GM23338 (cell line): ENCODE measurements at regions not wholly inside any gene's neighbourhood (a gene's known extent, or its start where the extent isn't known, plus 50 kb on each side); places are given as distances from the start of the nearest gene placed in this dataset.

Source experiments
- ATAC-seq: fragments of 200-7000 bp; cut with Tn5 transposase; 3 replicates; pipeline ENCODE4 v1.9.1; 2020
- DNase-seq: peaks from one replicate; pipeline ENCODE4 v3.0.0-alpha.2; 2015; ENCODE audit warnings: low spot score
- H2AFZ ChIP-seq: fragments of 200-600 bp; sonication (generic); 2 replicates; pipeline ENCODE4 v1.8.0; 2016; ENCODE audit warnings: antibody characterized with exemption, mild to moderate bottlenecking, moderate library complexity
- H3F3A ChIP-seq: fragments of 200-600 bp; sonication (generic); replicated peaks from 2 replicates; pipeline ENCODE4 v1.8.0; 2017; ENCODE audit warnings: antibody characterized with exemption, mixed run types, low read depth
- H3K27ac ChIP-seq: fragments of 200-600 bp; sonication (generic); 2 replicates; pipeline ENCODE4 v1.6.1; 2016; ENCODE audit warnings: low read depth
- H3K27me3 ChIP-seq: fragments of 200-600 bp; sonication (generic); 2 replicates; pipeline ENCODE4 v1.8.0; 2016; ENCODE audit warnings: mild to moderate bottlenecking, mixed run types, moderate library complexity; ENCODE audit not compliant: insufficient read depth
- H3K36me3 ChIP-seq: fragments of 200-600 bp; sonication (generic); 2 replicates; pipeline ENCODE4 v1.8.0; 2016; ENCODE audit warnings: mild to moderate bottlenecking; ENCODE audit not compliant: insufficient read depth
- H3K4me1 ChIP-seq: fragments of 200-600 bp; sonication (generic); 2 replicates; pipeline ENCODE4 v1.8.0; 2016; ENCODE audit warnings: mild to moderate bottlenecking, moderate library complexity; ENCODE audit not compliant: insufficient read depth
- H3K4me2 ChIP-seq: fragments of 200-600 bp; sonication (generic); 2 replicates; pipeline ENCODE4 v1.7.1; 2017; ENCODE audit warnings: mixed run types
- H3K4me3 ChIP-seq: fragments of 200-600 bp; sonication (generic); 2 replicates; pipeline ENCODE4 v1.6.1; 2016; ENCODE audit warnings: mixed run types
- H3K79me2 ChIP-seq: fragments of 200-600 bp; sonication (generic); replicated peaks from 2 replicates; pipeline ENCODE4 v1.8.0; 2017; ENCODE audit warnings: mild to moderate bottlenecking; ENCODE audit not compliant: insufficient read depth
- H3K9me2 ChIP-seq: fragments of 200-600 bp; sonication (generic); 2 replicates; pipeline ENCODE4 v1.8.0; 2017; ENCODE audit not compliant: insufficient read depth
- H4K20me1 ChIP-seq: fragments of 200-600 bp; sonication (generic); replicated peaks from 2 replicates; pipeline ENCODE4 v1.8.0; 2017; ENCODE audit warnings: mild to moderate bottlenecking; ENCODE audit not compliant: insufficient read depth
- H3K27ac Mint-ChIP-seq: 2 replicates; pipeline ENCODE4 v1.8.0; 2020; ENCODE audit warnings: inconsistent platforms, mild to moderate bottlenecking, moderate library complexity, mixed read lengths
- H3K27me3 Mint-ChIP-seq: 3 replicates; pipeline ENCODE4 v1.8.0; 2022; ENCODE audit warnings: low read depth, mild to moderate bottlenecking, moderate library complexity, mixed read lengths, inconsistent platforms; ENCODE audit not compliant: insufficient read depth, poor library complexity
- H3K36me3 Mint-ChIP-seq: 3 replicates; pipeline ENCODE4 v1.8.0; 2021; ENCODE audit warnings: low read depth, mild to moderate bottlenecking, inconsistent platforms, moderate library complexity, mixed read lengths
- H3K4me1 Mint-ChIP-seq: 3 replicates; pipeline ENCODE4 v1.8.0; 2020; ENCODE audit warnings: mild to moderate bottlenecking, inconsistent platforms, mixed read lengths
- H3K4me3 Mint-ChIP-seq: 3 replicates; pipeline ENCODE4 v1.8.0; 2021; ENCODE audit warnings: moderate library complexity, mild to moderate bottlenecking, inconsistent platforms, mixed read lengths
- H3K9me3 Mint-ChIP-seq: 3 replicates; pipeline ENCODE4 v1.8.0; 2020; ENCODE audit warnings: moderate library complexity, mild to moderate bottlenecking, inconsistent platforms, mixed read lengths
- REST ChIP-seq: IDR thresholded peaks from one replicate; pipeline ENCODE4 v1.6.1; 2018; ENCODE audit warnings: antibody characterized with exemption; ENCODE audit not compliant: unreplicated experiment
- ZNF114 ChIP-seq: fragments of 250-450 bp; sonication (Bioruptor Pico); IDR thresholded peaks from 2 replicates; pipeline ENCODE4 v1.5.0; 2020; ENCODE audit warnings: mild to moderate bottlenecking, moderate library complexity
- TF ChIP-seq, protein P1 (sequence below): fragments of 250-450 bp; sonication (Bioruptor Pico); IDR thresholded peaks from 2 replicates; pipeline ENCODE4 v1.5.0; 2020; ENCODE audit warnings: mild to moderate bottlenecking, moderate library complexity
- TF ChIP-seq, protein P2 (sequence below): IDR thresholded peaks from 2 replicates; pipeline ENCODE4 v1.6.1; 2016; ENCODE audit warnings: antibody characterized with exemption

DNA sequence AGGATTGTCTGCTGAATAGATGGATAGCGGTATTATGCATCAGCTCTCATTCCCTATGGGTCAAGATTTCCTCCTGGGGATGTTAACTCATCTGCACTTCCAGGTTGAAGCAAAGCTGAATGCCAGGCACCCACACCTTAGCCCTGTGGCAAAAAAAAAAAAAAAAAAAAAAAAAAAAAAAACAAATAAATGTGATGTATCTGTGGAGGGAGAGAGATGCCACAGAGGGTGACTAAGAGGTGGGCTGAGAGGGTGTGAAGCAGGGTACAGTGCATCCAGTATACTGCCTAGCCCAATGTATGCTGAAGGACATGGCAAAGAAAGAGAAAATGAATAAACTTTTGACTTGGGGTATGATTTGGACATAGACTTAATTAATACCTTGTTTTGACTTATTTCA lies 91.4 kb downstream of the COPS8 start (continued):
- TF ChIP-seq, protein P1, sequence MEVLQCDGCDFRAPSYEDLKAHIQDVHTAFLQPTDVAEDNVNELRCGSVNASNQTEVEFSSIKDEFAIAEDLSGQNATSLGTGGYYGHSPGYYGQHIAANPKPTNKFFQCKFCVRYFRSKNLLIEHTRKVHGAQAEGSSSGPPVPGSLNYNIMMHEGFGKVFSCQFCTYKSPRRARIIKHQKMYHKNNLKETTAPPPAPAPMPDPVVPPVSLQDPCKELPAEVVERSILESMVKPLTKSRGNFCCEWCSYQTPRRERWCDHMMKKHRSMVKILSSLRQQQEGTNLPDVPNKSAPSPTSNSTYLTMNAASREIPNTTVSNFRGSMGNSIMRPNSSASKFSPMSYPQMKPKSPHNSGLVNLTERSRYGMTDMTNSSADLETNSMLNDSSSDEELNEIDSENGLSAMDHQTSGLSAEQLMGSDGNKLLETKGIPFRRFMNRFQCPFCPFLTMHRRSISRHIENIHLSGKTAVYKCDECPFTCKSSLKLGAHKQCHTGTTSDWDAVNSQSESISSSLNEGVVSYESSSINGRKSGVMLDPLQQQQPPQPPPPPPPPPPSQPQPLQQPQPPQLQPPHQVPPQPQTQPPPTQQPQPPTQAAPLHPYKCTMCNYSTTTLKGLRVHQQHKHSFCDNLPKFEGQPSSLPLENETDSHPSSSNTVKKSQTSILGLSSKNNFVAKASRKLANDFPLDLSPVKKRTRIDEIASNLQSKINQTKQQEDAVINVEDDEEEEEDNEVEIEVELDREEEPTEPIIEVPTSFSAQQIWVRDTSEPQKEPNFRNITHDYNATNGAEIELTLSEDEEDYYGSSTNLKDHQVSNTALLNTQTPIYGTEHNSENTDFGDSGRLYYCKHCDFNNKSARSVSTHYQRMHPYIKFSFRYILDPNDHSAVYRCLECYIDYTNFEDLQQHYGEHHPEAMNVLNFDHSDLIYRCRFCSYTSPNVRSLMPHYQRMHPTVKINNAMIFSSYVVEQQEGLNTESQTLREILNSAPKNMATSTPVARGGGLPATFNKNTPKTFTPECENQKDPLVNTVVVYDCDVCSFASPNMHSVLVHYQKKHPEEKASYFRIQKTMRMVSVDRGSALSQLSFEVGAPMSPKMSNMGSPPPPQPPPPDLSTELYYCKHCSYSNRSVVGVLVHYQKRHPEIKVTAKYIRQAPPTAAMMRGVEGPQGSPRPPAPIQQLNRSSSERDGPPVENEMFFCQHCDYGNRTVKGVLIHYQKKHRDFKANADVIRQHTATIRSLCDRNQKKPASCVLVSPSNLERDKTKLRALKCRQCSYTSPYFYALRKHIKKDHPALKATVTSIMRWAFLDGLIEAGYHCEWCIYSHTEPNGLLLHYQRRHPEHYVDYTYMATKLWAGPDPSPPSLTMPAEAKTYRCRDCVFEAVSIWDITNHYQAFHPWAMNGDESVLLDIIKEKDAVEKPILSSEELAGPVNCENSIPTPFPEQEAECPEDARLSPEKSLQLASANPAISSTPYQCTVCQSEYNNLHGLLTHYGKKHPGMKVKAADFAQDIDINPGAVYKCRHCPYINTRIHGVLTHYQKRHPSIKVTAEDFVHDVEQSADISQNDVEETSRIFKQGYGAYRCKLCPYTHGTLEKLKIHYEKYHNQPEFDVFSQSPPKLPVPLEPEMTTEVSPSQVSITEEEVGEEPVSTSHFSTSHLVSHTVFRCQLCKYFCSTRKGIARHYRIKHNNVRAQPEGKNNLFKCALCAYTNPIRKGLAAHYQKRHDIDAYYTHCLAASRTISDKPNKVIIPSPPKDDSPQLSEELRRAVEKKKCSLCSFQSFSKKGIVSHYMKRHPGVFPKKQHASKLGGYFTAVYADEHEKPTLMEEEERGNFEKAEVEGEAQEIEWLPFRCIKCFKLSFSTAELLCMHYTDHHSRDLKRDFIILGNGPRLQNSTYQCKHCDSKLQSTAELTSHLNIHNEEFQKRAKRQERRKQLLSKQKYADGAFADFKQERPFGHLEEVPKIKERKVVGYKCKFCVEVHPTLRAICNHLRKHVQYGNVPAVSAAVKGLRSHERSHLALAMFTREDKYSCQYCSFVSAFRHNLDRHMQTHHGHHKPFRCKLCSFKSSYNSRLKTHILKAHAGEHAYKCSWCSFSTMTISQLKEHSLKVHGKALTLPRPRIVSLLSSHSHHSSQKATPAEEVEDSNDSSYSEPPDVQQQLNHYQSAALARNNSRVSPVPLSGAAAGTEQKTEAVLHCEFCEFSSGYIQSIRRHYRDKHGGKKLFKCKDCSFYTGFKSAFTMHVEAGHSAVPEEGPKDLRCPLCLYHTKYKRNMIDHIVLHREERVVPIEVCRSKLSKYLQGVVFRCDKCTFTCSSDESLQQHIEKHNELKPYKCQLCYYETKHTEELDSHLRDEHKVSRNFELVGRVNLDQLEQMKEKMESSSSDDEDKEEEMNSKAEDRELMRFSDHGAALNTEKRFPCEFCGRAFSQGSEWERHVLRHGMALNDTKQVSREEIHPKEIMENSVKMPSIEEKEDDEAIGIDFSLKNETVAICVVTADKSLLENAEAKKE (CRISPR knock-in tag) = no peak
- TF ChIP-seq, protein P2, sequence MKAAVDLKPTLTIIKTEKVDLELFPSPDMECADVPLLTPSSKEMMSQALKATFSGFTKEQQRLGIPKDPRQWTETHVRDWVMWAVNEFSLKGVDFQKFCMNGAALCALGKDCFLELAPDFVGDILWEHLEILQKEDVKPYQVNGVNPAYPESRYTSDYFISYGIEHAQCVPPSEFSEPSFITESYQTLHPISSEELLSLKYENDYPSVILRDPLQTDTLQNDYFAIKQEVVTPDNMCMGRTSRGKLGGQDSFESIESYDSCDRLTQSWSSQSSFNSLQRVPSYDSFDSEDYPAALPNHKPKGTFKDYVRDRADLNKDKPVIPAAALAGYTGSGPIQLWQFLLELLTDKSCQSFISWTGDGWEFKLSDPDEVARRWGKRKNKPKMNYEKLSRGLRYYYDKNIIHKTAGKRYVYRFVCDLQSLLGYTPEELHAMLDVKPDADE = no peak

- H3K79me2 ChIP-seq = no peaks in the 10 kb centered on the region
- Mint-ChIP-seq H3K4me3 (no peak overlapping the region), H3K9me3 (peaks cover 8% of the 10 kb centered on the region), H3K36me3 (no peaks in the 10 kb centered on the region; the same call in 1 of the 3 replicates), H3K27me3 (peaks cover 2% of the 10 kb centered on the region), H3K4me1 (no peaks in the 10 kb centered on the region), H3K27ac (no peak overlapping the region)
- H2AFZ ChIP-seq = no peak overlapping the region
- no peaks in the 10 kb centered on the region for H3F3A ChIP-seq
- no peak overlapping the region for H3K4me3 ChIP-seq
- H3K4me1 ChIP-seq = no peaks in the 10 kb centered on the region
- no peak overlapping the region for H3K4me2 ChIP-seq
- no peaks in the 10 kb centered on the region for H3K36me3 ChIP-seq
- no peak overlapping the region for H3K27ac ChIP-seq
- no peaks in the 10 kb centered on the region for H3K27me3 ChIP-seq
- no peak for DNase-seq
- H3K9me2 ChIP-seq = no peaks in the 10 kb centered on the region
- H4K20me1 ChIP-seq = no peaks in the 10 kb centered on the region
- no peak for ATAC-seq
- TF ChIP-seq, protein P1 (CRISPR knock-in tag) = no peak
- TF ChIP-seq ZNF114 (CRISPR knock-in tag) = no peak
- no peak for TF ChIP-seq REST
Measured at GRCh38 chr2:237177986-237178385, 92.3 kb downstream of the COPS8 start.
